Right atrium auricular region (tissue), 2 donors: ENCODE measurements at regions not wholly inside any gene's neighbourhood (a gene's known extent, or its start where the extent isn't known, plus 50 kb on each side); places are given as distances from the start of the nearest gene placed in this dataset.

Experiments
- DNase-seq: peaks from one replicate; pipeline ENCODE4 v3.0.0-alpha.2; 2019; ENCODE audit warnings: low spot score
- H3K27ac ChIP-seq, 2 donors: fragments of 200-600 bp; sonication (generic); 1 replicate in 1 of 2; 2 replicates in 1 of 2; pipeline ENCODE4 v1.5.1; 2016 to 2019
- H3K27me3 ChIP-seq, 2 donors: fragments of 200-600 bp; sonication (generic); one replicate each; pipeline versions ENCODE4 v1.5.1 to v1.6.0; 2017 to 2019
- H3K36me3 ChIP-seq: fragments of 200-600 bp; sonication (generic); one replicate; pipeline ENCODE4 v1.5.1; 2016
- H3K4me1 ChIP-seq, 2 donors: fragments of 200-600 bp; sonication (generic); one replicate each; pipeline versions ENCODE4 v1.5.1 to v1.6.0; 2017 to 2019
- H3K4me3 ChIP-seq, 2 donors: fragments of 200-600 bp; sonication (generic); 1 replicate in 1 of 2; 2 replicates in 1 of 2; pipeline ENCODE4 v1.5.1; 2017 to 2019; ENCODE audit warnings: mild to moderate bottlenecking in 1 of 2, moderate library complexity in 1 of 2
- H3K9me3 ChIP-seq, 2 donors: fragments of 200-600 bp; sonication (generic); one replicate each; pipeline ENCODE4 v1.5.1; 2019
- TF ChIP-seq, protein P1 (sequence below), 2 donors: fragments of 200-600 bp; sonication (generic); IDR thresholded peaks; one replicate each; pipeline ENCODE4 v1.5.1; 2019; ENCODE audit warnings: antibody characterized with exemption in 2 of 2

DNA sequence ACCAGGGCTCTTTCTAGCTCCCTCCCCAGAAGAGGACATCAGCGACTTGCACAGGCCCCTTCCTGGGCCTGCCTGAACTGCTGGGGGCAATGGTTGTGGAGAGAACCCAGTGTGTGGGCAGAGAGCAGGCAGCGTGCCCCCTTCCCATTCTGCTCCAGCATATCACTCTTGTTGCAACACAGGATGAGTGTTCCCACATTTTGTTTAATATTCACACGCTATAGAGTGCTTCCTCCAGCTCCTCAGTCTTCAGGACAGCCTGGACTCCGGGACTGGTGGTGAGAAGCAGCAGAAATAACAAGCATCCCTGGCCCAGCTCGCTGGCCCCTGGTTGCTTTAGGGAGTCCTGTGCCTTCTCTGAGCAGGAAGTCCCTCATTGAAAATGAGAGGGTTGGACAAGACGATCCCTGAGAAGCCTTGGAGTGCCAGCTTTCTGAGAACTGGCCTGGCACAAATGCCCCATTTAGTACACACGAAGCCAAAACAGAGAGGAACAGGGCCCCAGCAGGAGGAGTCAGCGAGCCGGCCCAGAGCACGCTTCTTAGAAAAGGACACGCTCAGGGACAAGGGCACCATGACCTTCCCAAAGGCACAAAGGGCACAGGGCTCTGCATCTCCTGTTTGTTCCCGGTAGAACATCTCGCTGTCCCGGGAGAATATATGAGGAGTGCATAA, 84.2 kb upstream of the FOXC1 start:
- no peaks in the 10 kb centered on the region for H3K27me3 ChIP-seq
- H3K4me3 ChIP-seq: no peak overlapping the region
- H3K9me3 ChIP-seq: no peaks in the 10 kb centered on the region
- DNase-seq: no peak
- H3K27ac ChIP-seq: no peak overlapping the region
- H3K36me3 ChIP-seq: no peaks in the 10 kb centered on the region
- TF ChIP-seq, protein P1, sequence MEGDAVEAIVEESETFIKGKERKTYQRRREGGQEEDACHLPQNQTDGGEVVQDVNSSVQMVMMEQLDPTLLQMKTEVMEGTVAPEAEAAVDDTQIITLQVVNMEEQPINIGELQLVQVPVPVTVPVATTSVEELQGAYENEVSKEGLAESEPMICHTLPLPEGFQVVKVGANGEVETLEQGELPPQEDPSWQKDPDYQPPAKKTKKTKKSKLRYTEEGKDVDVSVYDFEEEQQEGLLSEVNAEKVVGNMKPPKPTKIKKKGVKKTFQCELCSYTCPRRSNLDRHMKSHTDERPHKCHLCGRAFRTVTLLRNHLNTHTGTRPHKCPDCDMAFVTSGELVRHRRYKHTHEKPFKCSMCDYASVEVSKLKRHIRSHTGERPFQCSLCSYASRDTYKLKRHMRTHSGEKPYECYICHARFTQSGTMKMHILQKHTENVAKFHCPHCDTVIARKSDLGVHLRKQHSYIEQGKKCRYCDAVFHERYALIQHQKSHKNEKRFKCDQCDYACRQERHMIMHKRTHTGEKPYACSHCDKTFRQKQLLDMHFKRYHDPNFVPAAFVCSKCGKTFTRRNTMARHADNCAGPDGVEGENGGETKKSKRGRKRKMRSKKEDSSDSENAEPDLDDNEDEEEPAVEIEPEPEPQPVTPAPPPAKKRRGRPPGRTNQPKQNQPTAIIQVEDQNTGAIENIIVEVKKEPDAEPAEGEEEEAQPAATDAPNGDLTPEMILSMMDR (IDR thresholded peaks at IDR 0.05): no peak
- H3K4me1 ChIP-seq: peaks cover 0 to 26% of the 10 kb centered on the region in 2 donors

- no peaks in the 10 kb centered on the region for H3K27me3 ChIP-seq
Measured at GRCh38 chr6:1526398-1527072, 83.2 kb upstream of the FOXC1 start.

DNA sequence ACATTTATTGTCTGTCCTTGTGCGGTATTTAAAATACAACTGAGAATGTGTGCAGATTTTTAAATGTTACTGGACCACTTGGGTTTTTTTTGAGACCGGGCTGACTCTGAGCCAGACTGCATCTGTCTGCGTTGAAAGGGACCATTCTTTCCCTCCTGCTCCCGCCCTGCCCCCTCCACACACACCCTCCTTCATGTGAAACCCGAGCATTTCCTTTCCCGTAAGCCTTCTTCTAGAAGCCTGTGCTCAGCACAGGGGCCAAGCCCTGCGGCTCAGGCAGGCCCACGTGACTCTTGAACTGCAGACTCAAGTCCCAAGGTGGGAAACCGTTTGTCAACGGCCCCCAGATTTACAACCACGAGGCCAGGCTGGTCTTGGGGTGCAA, 82.7 kb upstream of the FOXC1 start:
- no peak overlapping the region for H3K27ac ChIP-seq
- H3K27me3 ChIP-seq: no peaks in the 10 kb centered on the region
- H3K4me1 ChIP-seq: peaks cover 0 to 26% of the 10 kb centered on the region in 2 donors
- DNase-seq: no peak
- TF ChIP-seq, protein P1 (IDR thresholded peaks at IDR 0.05): no peak
- H3K36me3 ChIP-seq: no peaks in the 10 kb centered on the region
- H3K9me3 ChIP-seq: no peaks in the 10 kb centered on the region
- no peak overlapping the region for H3K4me3 ChIP-seq

More at GRCh38 chr6:1526398-1527072, 83.2 kb upstream of the FOXC1 start:
- Histone ChIP-seq H3K27ac (no peak overlapping the region), H3K9me3 (no peaks in the 10 kb centered on the region), H3K4me1 (peaks cover 0 to 26% of the 10 kb centered on the region in 2 donors), H3K4me3 (no peak overlapping the region), H3K36me3 (no peaks in the 10 kb centered on the region)
- no peak for DNase-seq
- TF ChIP-seq, protein P1 (IDR thresholded peaks at IDR 0.05): no peak

DNA sequence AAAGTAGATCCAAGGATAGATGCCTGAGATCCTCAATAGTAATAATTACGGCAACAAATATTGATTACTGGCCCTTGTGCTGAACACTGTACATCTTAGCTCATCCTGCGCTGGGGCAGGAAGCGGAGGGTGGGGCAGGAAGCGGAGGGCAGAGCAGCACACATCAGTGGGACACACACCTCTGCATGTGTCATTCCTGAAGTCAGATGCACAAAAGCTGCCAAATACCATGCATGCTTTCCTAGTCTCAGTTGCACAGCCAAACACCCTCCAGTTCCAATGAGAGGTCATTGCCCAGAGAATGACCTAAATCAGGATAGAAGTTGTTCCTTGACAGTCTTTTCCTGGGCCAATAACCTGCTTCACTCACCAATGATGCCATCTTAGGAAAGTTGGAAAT, 74.4 kb upstream of the FOXC1 start:
- Histone ChIP-seq H3K27ac (no peak overlapping the region), H3K4me1 (no peaks in the 10 kb centered on the region), H3K9me3 (no peaks in the 10 kb centered on the region)

DNA sequence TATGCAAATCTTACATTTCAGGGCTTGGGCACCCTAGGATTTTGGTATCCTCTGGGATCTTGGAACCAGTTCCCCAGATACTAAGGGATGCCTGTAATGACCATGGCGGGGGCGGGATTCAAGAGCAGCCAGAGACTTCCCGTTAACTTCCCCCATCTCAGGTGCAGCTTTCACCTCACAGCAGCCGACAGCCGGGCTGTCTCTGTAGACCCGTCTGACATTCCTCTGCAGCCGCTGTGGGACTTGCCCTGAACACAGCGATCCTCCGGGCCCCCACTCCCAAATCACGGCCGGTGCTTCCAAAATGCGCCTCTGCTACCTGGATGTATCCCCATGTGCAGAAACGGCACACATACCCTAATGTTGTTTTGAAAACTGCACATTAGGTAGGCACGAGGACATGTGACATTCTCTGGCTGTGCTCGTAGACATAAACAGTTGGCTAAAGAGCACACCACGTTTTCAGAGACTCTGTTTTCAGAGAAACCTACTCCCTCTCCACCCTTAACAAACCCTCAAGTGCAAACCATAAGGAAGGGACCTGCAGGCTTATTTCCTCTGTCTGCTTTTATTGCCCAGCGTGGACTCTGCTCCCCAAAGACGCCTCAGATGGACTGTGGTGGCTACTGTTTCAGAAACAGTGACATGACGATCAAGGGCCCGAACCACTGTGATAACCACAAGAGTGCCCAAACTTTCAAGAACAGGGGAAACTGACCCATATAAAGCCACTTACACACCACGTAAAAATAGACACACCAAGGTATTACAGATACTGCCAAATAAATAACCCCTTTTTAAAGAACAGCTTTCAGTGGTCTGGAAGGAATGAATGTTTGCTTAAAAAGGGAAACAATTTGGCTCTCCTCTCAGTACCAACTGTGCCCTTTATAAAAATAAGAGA, 72.9 kb upstream of the FOXC1 start:
- Histone ChIP-seq H3K9me3 (no peaks in the 10 kb centered on the region), H3K4me3 (no peak overlapping the region), H3K36me3 (no peaks in the 10 kb centered on the region), H3K4me1 (no peaks in the 10 kb centered on the region), H3K27ac (no peak overlapping the region), H3K27me3 (no peaks in the 10 kb centered on the region)
- TF ChIP-seq, protein P1 (IDR thresholded peaks at IDR 0.05): no peak
- no peak for DNase-seq

More for the DNA sequence above, 74.4 kb upstream of the FOXC1 start:
- Histone ChIP-seq H3K27me3 (no peaks in the 10 kb centered on the region), H3K36me3 (no peaks in the 10 kb centered on the region), H3K4me3 (no peak overlapping the region)
- TF ChIP-seq, protein P1 (IDR thresholded peaks at IDR 0.05): no peak
- no peak for DNase-seq
